Subcutaneous abdominal adipose tissue (tissue), 5 donors: ENCODE measurements at regions not wholly inside any gene's neighbourhood (a gene's known extent, or its start where the extent isn't known, plus 50 kb on each side); places are given as distances from the start of the nearest gene placed in this dataset.

Source experiments
- H3K27ac ChIP-seq: one replicate; pipeline ENCODE4 v1.7.0; 2013; ENCODE audit warnings: low read depth, mild to moderate bottlenecking, inconsistent platforms, low read length, moderate library complexity
- H3K27me3 ChIP-seq, 5 donors: one replicate each; pipeline ENCODE4 v1.7.0; 2013; ENCODE audit warnings: low read length in 5 of 5, inconsistent platforms in 1 of 5; ENCODE audit not compliant: control insufficient read depth in 5 of 5, insufficient read depth in 4 of 5
- H3K36me3 ChIP-seq, 5 donors: one replicate each; pipeline ENCODE4 v1.7.0; 2013; ENCODE audit warnings: low read length in 5 of 5; ENCODE audit not compliant: control insufficient read depth in 5 of 5, insufficient read depth in 5 of 5
- H3K4me1 ChIP-seq, 5 donors: one replicate each; pipeline ENCODE4 v1.7.0; 2013; ENCODE audit warnings: low read length in 5 of 5, mild to moderate bottlenecking in 3 of 5, moderate library complexity in 1 of 5; ENCODE audit not compliant: control insufficient read depth in 5 of 5, insufficient read depth in 5 of 5
- H3K4me3 ChIP-seq, 5 donors: one replicate each; pipeline ENCODE4 v1.7.0; 2013; ENCODE audit warnings: low read length in 5 of 5, low read depth in 1 of 5
- H3K9ac ChIP-seq, 5 donors: one replicate each; pipeline ENCODE4 v1.7.0; 2013; ENCODE audit warnings: low read length in 5 of 5, mild to moderate bottlenecking in 4 of 5, moderate library complexity in 3 of 5
- H3K9me3 ChIP-seq, 5 donors: one replicate each; pipeline ENCODE4 v1.7.0; 2013; ENCODE audit warnings: low read length in 5 of 5; ENCODE audit not compliant: control insufficient read depth in 5 of 5
- donor health status: healthy.
- donor health status: healthy.
- donor health status: healthy.
- donor health status: healthy.
- donor health status: healthy.

DNA sequence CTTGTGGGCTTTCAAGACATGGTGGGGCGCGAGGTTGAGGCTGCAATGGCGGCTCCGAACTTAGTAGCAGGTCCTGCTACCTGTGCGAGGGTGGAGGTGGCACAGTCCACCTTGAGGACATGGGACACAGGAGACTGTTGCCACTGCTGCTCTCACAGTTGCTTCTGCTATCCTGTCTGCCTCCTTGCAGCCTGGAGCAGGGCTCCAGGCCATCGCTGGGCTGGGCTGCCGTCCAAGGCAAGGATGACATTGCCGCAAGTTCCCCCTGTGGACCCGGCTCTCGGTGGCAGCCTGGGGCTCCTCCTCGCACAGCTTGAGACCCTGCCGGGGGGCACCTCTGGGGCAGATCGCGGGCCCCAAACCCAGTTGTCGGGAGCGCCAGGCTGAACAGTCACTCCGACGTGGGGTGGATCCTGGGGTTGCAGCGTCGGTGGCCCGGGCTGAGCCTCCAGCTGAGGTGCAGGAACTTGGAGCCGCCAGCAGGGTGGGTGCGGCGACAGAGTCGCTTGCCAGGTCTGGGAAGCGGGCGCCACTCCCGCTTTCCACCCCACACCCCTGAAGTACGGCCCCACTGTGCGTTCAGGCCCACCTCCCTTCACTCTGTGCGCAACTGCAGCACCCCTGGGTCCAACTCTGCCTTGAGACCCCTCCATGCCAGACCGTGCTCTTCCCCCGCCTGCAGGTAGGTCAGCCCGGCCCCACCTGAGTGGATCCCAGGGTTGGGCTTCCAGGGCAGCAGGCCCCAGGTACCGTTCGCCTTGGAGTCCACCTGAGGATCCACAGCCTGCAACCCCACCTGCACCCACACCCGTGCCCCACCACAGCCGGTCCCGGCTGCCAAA is 192.7 kb upstream of the NUDT6 start:
- peaks cover 0 to 5% (median 2%) of the 10 kb centered on the region in 5 donors for H3K4me1 ChIP-seq
- no peaks in the 10 kb centered on the region for H3K36me3 ChIP-seq
- H3K9ac ChIP-seq, result no peak overlapping the region
- no peaks in the 10 kb centered on the region for H3K27me3 ChIP-seq
- no peak overlapping the region for H3K4me3 ChIP-seq
- H3K27ac ChIP-seq, result no peak overlapping the region
- no peaks in the 10 kb centered on the region for H3K9me3 ChIP-seq

DNA sequence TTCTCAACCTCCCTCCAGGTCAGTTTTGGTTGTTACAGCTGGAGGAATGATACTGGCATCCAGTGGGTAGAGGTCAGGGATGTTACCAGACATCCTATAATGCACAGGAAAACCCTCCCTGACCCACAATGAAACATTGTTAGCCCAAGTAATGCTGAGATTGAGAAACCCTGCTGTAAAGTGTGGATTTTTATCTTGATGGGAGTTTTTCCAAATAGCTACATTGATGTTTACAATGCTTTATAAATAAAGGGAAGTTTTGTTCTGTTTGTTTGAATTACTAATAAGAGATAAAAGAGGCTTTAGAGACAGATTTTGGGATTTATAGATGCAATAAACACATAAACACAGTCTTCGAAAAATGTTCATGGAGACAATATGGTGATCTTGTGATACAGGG is 194.0 kb upstream of the NUDT6 start:
- H3K4me3 ChIP-seq, result no peak overlapping the region

DNA sequence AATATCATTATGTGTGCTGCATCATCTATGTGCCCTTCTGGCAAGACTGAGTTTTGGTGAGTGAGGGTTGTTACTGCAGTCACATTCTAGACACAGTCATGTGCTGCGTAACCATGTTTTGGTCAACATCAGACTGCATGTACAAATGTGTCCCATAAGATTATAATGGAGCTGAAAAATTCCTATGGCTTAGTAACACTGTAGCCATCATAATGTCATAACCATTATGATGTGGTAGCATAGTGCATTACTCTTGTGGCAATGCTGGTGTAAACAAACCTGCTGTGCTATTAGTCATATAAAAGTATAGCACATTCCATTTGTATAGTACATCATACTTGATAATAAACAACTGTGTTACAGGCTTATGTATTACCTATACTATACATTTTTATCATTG is 198.1 kb upstream of the NUDT6 start:
- Histone ChIP-seq H3K9ac (no peak overlapping the region), H3K36me3 (no peaks in the 10 kb centered on the region), H3K27ac (no peak overlapping the region), H3K9me3 (no peaks in the 10 kb centered on the region), H3K27me3 (no peaks in the 10 kb centered on the region), H3K4me1 (no peaks in the 10 kb centered on the region), H3K4me3 (no peak overlapping the region)

More for the DNA sequence above, 194.0 kb upstream of the NUDT6 start:
- H3K9me3 ChIP-seq, result no peaks in the 10 kb centered on the region
- peaks cover 0 to 3% (median 0%) of the 10 kb centered on the region in 5 donors for H3K4me1 ChIP-seq
- no peak overlapping the region for H3K27ac ChIP-seq
- H3K27me3 ChIP-seq, result no peaks in the 10 kb centered on the region
- H3K9ac ChIP-seq, result no peak overlapping the region
- no peaks in the 10 kb centered on the region for H3K36me3 ChIP-seq

DNA sequence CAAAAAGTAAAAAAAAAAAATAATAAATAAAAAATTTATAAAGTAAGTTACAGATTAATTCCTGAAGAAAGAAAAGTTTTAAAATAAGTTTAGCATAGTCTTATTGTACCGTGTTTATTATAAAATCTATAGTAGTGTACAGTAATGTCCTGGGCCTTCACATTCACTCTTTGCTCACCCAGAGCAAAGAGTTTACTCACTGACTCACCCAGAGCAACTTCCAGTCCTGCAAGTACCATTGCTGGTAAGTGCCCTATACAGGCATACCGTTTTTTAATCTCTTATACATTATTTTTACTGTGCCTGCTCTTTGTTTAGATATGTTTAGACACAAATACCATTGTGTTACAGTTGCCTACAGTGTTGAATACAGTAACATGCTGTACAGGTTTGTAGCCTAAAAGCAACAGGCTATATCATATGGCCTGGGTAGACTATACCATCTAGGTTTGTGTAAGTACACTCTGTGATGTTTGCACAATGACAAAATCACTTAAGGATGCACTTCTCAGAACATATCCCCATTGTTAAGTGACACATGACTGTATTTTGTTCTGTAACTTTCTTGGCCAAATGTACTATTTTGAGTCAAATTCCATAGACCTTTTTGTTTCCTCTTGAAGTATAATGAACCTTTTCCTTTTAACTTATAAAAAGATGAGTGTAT is 199.0 kb upstream of the NUDT6 start:
- no peak overlapping the region for H3K27ac ChIP-seq

DNA sequence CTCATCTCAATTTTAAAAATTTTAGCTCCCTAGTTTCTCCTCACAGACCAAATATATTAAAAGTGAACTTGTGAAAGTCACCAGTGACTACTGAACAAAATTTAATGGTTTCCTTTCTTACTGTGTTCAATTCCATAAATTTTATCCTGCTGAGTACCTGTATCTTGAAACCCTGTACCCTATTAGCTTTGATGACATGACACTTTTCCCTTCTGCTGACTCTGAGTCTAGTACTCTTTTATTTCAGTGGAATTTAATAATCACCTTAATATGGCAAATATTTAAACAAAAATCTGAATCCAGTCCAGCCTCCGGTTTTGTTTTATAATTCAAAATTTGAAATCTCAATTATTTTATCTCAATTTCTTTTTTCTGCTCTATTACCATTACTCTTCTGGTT is 203.1 kb upstream of the NUDT6 start:
- peaks cover 0 to 11% (median 0%) of the 10 kb centered on the region in 5 donors for H3K4me1 ChIP-seq
- H3K9me3 ChIP-seq, result no peaks in the 10 kb centered on the region
- H3K36me3 ChIP-seq, result no peaks in the 10 kb centered on the region
- no peak overlapping the region for H3K27ac ChIP-seq
- no peak overlapping the region for H3K9ac ChIP-seq
- no peak overlapping the region for H3K4me3 ChIP-seq
- no peaks in the 10 kb centered on the region for H3K27me3 ChIP-seq

More for the DNA sequence above, 199.0 kb upstream of the NUDT6 start:
- no peaks in the 10 kb centered on the region for H3K4me1 ChIP-seq
- H3K9ac ChIP-seq, result no peak overlapping the region
- no peaks in the 10 kb centered on the region for H3K27me3 ChIP-seq
- H3K36me3 ChIP-seq, result no peaks in the 10 kb centered on the region
- H3K4me3 ChIP-seq, result no peak overlapping the region
- H3K9me3 ChIP-seq, result no peaks in the 10 kb centered on the region

- Histone ChIP-seq H3K27ac (no peak overlapping the region), H3K4me1 (peaks cover 0 to 11% (median 0%) of the 10 kb centered on the region in 5 donors)
Measured at GRCh38 chr4:123127218-123127617, 204.8 kb upstream of the NUDT6 start.

GRCh38 chr4:123127875-123128274 is 205.5 kb upstream of the NUDT6 start:
- Histone ChIP-seq H3K9ac (no peak overlapping the region), H3K4me1 (peaks cover 0 to 11% (median 0%) of the 10 kb centered on the region in 5 donors), H3K27ac (no peak overlapping the region), H3K9me3 (no peaks in the 10 kb centered on the region), H3K27me3 (no peaks in the 10 kb centered on the region), H3K4me3 (no peak overlapping the region), H3K36me3 (no peaks in the 10 kb centered on the region)

More at GRCh38 chr4:123127218-123127617, 204.8 kb upstream of the NUDT6 start:
- H3K27me3 ChIP-seq, result no peaks in the 10 kb centered on the region
- H3K9me3 ChIP-seq, result no peaks in the 10 kb centered on the region
- peak overlapping the region in 1 of 5 donors; percentile 22 for H3K9ac ChIP-seq
- H3K36me3 ChIP-seq, result no peaks in the 10 kb centered on the region
- no peak overlapping the region for H3K4me3 ChIP-seq

DNA sequence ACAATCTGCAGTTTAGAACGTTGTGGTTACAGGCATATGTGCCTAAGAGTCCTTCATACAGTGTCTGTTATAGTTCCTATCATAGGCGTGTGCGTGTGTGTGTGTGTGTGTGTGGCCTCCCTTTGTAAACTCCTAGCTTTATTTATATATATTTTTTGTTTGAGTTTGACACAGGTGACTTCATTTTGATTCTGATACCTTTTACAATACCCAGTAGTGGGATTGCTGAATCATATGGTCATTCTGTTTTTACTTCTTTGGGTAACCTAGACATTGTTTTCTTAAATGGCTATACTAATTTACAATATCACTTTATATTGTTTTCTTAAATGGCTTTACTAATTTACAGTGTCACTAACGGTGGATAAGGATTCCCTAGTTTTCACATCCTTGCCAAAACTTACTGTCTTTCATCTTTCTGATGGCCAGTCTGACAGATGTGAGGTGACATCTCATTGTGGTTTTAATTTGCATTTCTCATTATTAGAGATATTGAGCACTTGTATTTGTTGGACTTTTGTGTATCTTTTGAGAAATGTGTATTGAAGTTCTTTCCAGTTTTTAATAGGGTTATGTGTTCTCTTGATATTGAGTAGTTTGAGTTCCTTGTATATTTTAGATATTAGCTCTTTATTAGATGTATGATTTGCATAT is 211.1 kb upstream of the NUDT6 start:
- H3K9ac ChIP-seq, result no peak overlapping the region
- H3K36me3 ChIP-seq, result no peaks in the 10 kb centered on the region
- H3K9me3 ChIP-seq, result no peaks in the 10 kb centered on the region
- no peak overlapping the region for H3K4me3 ChIP-seq
- H3K27me3 ChIP-seq, result no peaks in the 10 kb centered on the region
- no peak overlapping the region for H3K27ac ChIP-seq
- H3K4me1 ChIP-seq, result no peaks in the 10 kb centered on the region

GRCh38 chr4:123144616-123145015 is 222.2 kb upstream of the NUDT6 start:
- no peak overlapping the region for H3K27ac ChIP-seq

DNA sequence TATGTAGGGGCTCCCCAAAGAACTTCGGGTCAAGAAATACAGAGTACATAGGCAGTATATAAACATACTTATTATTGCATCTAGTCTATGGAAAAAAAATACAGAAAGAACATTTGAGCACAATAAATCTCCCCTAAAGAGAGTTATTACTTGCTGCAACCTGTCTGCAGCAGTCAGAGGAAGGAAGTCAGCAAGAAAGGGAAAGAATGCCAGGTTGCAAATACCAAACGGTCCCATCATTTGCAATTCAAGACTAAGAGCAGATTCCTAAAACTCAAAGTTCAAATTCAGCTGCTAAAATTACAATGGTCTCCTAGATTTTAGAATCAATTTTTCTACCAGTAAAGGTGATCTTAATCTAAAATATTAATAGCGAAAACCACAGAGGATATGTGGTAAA is 236.2 kb upstream of the NUDT6 start:
- Histone ChIP-seq H3K27me3 (no peaks in the 10 kb centered on the region), H3K9ac (no peak overlapping the region), H3K4me1 (no peaks in the 10 kb centered on the region), H3K27ac (no peak overlapping the region), H3K4me3 (no peak overlapping the region), H3K36me3 (no peaks in the 10 kb centered on the region), H3K9me3 (no peaks in the 10 kb centered on the region)

More at GRCh38 chr4:123144616-123145015, 222.2 kb upstream of the NUDT6 start:
- H3K9ac ChIP-seq, result no peak overlapping the region
- H3K9me3 ChIP-seq, result no peaks in the 10 kb centered on the region
- H3K27me3 ChIP-seq, result no peaks in the 10 kb centered on the region
- H3K4me3 ChIP-seq, result no peak overlapping the region
- H3K36me3 ChIP-seq, result no peaks in the 10 kb centered on the region
- H3K4me1 ChIP-seq, result no peaks in the 10 kb centered on the region
